T-helper 17 cell (primary cell): ENCODE measurements at regions not wholly inside any gene's neighbourhood (a gene's known extent, or its start where the extent isn't known, plus 50 kb on each side); places are given as distances from the start of the nearest gene placed in this dataset.

ENCODE experiments used
- ATAC-seq: fragments of 150-1000 bp; cut with Tn5 transposase; 2 replicates; pipeline ENCODE4 v1.10.0; 2021; ENCODE audit warnings: mild to moderate bottlenecking, moderate library complexity
- DNase-seq, 3 donors: peaks; one replicate each; pipeline versions ENCODE4 v3.0.0 to v3.0.0-alpha.2; 2020 to 2021
- H3K9me3 ChIP-seq: one replicate; pipeline ENCODE4 v1.7.0; 2013; ENCODE audit warnings: low read length, mild to moderate bottlenecking; ENCODE audit not compliant: control insufficient read depth, poor library complexity, severe bottlenecking
- H3K27ac Mint-ChIP-seq: one replicate; pipeline ENCODE4 v1.8.0; 2022; ENCODE audit warnings: mild to moderate bottlenecking, moderate library complexity, mixed read lengths
- H3K27me3 Mint-ChIP-seq: one replicate; pipeline ENCODE4 v1.8.0; 2022; ENCODE audit warnings: mixed read lengths
- H3K36me3 Mint-ChIP-seq: one replicate; pipeline ENCODE4 v1.8.0; 2022; ENCODE audit warnings: low read depth, mixed read lengths
- H3K4me1 Mint-ChIP-seq: one replicate; pipeline ENCODE4 v1.8.0; 2022; ENCODE audit warnings: mild to moderate bottlenecking, mixed read lengths
- H3K4me3 Mint-ChIP-seq: one replicate; pipeline ENCODE4 v1.8.0; 2022; ENCODE audit warnings: mild to moderate bottlenecking, moderate library complexity, mixed read lengths

DNA sequence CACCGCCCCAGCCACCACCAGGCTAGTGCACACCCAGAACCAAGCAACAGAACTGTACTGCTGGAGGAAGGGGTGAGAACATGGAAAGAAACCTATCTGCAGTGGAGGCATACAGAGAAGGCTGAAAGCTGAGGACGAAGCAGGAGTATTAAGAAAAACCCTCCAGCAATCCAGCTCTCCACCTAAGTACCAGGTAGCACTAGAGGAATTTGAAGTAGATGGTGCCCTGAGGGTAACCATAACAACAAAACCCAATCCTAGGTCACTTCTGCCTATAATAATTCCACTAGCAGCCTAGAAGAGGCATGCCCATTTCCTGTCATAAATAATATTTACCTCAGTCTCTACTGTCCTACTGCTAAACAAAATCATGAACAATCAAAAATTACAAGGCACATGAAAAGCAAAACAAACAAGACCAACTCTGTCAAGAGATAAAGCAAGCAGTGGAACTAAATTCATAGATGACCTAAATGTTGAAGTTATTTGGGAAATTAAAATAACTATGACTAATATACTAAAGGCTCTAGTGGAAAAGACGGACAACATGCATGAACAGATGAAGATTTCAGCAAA, 51.1 kb downstream of the HYCC1 start:
- DNase-seq = no peak
- Mint-ChIP-seq H3K4me3 (no peak overlapping the region), H3K36me3 (peaks cover 9% of the 10 kb centered on the region), H3K27me3 (no peaks in the 10 kb centered on the region), H3K27ac (no peak overlapping the region), H3K4me1 (peaks cover 2% of the 10 kb centered on the region)
- no peak for ATAC-seq
- H3K9me3 ChIP-seq = no peaks in the 10 kb centered on the region

DNA sequence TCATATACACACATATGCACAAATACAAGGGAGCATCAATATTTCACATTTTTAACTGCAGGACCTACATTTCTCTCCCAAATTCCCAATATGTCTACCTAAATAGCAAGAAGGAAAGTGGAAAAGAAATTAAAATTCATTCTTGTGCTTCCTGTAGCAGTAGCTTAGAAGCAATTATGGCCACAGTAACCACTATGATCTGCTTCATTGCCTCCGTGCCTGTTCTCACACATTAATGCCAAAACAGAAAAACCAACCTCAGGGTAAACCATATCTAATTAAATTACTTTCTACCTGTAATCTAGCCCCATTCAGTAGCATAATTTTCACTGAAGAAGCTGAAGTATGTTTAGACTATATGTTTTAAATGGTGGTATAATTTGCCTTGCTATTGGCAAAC, 55.2 kb downstream of the HYCC1 start:
- Mint-ChIP-seq H3K27me3 (no peaks in the 10 kb centered on the region), H3K4me3 (no peak overlapping the region), H3K27ac (no peak overlapping the region), H3K4me1 (no peaks in the 10 kb centered on the region), H3K36me3 (peaks cover 9% of the 10 kb centered on the region)
- H3K9me3 ChIP-seq = no peaks in the 10 kb centered on the region
- ATAC-seq (no peak), DNase-seq (no peak)

DNA sequence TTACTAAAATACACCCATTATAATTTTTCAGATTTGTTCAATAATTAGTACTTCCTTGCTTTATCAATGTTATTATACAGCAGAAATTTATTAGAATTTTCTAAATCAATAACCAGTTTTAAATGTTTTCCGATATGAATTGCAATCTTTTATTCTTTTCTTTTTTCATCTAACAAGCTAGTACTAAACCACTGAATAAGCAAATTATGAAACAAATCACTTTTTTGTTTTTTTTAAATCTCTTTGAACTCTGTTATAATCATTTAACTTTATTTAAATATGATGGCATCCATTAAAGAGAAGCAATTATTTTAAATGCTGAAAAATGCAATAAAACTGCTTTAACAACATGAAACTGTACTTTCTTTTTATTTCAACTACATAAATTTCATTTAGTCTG, 59.7 kb downstream of the HYCC1 start:
- Mint-ChIP-seq H3K4me3 (no peak overlapping the region), H3K27me3 (no peaks in the 10 kb centered on the region), H3K36me3 (peaks cover 3% of the 10 kb centered on the region), H3K27ac (no peak overlapping the region), H3K4me1 (peaks cover 2% of the 10 kb centered on the region)
- no peaks in the 10 kb centered on the region for H3K9me3 ChIP-seq
- ATAC-seq (no peak), DNase-seq (no peak)

DNA sequence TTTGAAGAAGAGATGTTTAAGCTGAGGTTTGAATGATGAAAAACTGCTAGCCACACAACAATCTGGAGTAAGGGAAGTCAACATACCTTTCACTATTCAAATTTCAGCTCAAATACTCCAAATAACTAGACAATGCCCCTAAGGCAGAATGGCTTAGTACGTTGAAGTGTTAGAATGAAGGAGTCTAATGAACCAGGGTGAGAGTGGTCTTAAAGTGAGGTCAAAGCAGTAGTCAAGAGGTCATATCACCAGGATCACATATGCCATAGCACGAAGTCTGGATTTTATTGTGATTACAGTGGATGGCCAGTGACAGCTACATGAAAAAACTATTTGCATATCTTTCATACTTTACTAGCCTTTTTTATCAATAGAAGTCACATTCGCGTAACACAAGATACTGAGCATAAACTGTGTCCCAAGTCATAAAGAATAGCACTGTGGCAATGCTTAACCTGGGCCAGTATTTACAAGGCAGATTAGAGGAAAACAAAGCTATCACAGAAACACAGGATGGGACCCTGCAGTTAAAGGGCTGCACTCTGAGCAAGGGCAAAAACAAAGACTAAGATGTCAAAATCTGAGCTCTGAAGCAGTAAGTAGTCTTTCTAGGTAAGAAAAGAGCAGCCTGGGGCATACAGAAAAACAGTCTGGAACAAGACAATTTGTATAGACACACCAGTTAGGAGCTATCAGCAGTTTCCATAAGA, 61.5 kb downstream of the HYCC1 start:
- peaks cover 2% of the 10 kb centered on the region for H3K36me3 Mint-ChIP-seq
- H3K27ac Mint-ChIP-seq = no peak overlapping the region
- H3K4me1 Mint-ChIP-seq = peaks cover 2% of the 10 kb centered on the region

DNA sequence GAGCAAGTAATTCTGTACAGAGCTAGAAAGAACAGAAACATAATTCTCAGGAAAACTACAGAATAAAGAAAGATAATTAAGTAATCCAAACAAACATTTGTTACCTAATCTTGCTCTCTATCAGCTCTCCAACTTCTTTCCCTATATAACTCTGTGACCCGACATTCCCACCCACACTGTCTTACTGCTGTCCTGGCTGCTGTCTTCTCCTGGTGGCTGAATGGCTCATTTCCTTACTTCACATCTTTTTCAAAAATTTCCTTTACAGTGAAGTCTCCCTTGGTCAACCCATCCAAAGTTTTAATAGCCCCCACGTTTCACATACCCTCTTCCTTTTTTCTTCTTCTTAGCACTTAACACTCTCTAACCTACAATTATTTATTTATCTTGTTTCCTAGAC, 64.0 kb downstream of the HYCC1 start:
- DNase-seq (no peak), ATAC-seq (no peak)
- Mint-ChIP-seq H3K4me3 (no peak overlapping the region), H3K36me3 (peaks cover 7% of the 10 kb centered on the region), H3K27ac (no peak overlapping the region), H3K4me1 (peaks cover 2% of the 10 kb centered on the region), H3K27me3 (no peaks in the 10 kb centered on the region)
- no peaks in the 10 kb centered on the region for H3K9me3 ChIP-seq

More for the DNA sequence above, 61.5 kb downstream of the HYCC1 start:
- ATAC-seq = no peak
- Mint-ChIP-seq H3K27me3 (no peaks in the 10 kb centered on the region), H3K4me3 (no peak overlapping the region)
- no peak for DNase-seq
- no peaks in the 10 kb centered on the region for H3K9me3 ChIP-seq

DNA sequence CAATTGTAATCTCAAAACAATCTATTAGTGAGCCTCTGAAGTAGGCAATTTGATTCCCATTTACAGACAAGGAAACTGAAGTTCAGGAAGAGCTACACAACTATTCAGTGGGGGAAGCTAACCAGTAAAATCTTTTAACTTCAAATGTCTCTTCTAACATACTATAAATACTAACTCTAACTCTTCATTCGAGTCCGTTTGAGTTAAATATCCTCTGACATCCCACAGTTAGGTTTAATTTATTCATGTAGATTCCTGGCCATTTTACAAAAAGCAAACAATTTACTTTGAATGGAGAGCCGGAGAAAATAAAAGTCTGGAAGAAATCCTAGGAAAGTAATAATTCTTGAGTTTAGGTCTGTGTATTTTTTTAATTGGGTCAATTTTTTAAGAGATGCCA, 64.7 kb downstream of the HYCC1 start:
- H3K27ac Mint-ChIP-seq = no peak overlapping the region
- ATAC-seq = no peak
- peaks cover 2% of the 10 kb centered on the region for H3K4me1 Mint-ChIP-seq

DNA sequence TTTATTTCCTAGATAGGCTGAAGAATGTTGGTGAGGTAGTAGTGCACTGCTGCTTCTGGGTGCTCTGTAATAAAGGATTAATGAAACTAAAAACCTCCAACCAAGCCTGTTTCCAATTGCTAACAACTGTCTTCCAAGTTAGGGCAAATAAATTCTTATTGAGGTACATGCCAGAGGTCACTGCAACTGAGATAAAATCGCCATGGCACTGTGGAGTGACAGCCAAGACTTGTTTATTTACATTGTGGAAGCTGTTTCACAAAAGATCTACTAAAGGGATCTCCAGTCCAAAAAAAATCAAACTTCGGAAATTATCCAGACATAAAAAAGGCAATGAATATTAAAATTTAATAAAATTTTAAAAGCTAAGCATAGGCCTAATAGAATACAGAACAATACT, 65.2 kb downstream of the HYCC1 start:
- Mint-ChIP-seq H3K4me1 (peaks cover 2% of the 10 kb centered on the region), H3K36me3 (peaks cover 7% of the 10 kb centered on the region), H3K27ac (no peak overlapping the region), H3K27me3 (no peaks in the 10 kb centered on the region), H3K4me3 (no peak overlapping the region)
- ATAC-seq = no peak
- DNase-seq = no peak
- no peaks in the 10 kb centered on the region for H3K9me3 ChIP-seq

More for the DNA sequence above, 64.7 kb downstream of the HYCC1 start:
- H3K4me3 Mint-ChIP-seq = no peak overlapping the region
- peaks cover 7% of the 10 kb centered on the region for H3K36me3 Mint-ChIP-seq
- no peak for DNase-seq
- no peaks in the 10 kb centered on the region for H3K9me3 ChIP-seq
- no peaks in the 10 kb centered on the region for H3K27me3 Mint-ChIP-seq

DNA sequence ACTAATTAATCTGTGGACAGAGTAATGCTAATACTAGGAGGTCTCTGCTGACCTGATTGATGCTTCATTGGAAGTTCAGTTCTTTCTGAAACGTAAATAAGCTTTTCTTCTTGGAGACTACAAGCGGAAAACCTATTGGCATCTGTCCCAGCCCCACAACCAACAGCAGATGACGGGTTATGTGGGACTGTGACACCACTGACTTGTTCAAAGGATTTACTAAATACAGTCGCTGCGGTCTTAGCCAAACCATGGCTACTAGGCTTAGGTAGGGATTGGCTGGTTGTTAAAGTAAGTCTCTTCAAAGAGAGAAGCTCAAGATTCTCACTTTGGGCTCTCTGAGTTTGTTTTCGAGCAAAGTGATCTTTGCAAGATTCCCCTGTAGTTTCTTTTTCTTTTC, 68.3 kb downstream of the HYCC1 start:
- Mint-ChIP-seq H3K36me3 (peaks cover 6% of the 10 kb centered on the region), H3K27me3 (no peaks in the 10 kb centered on the region), H3K4me1 (no peaks in the 10 kb centered on the region), H3K27ac (no peak overlapping the region), H3K4me3 (no peak overlapping the region)
- no peak for ATAC-seq
- DNase-seq = no peak
- no peaks in the 10 kb centered on the region for H3K9me3 ChIP-seq

DNA sequence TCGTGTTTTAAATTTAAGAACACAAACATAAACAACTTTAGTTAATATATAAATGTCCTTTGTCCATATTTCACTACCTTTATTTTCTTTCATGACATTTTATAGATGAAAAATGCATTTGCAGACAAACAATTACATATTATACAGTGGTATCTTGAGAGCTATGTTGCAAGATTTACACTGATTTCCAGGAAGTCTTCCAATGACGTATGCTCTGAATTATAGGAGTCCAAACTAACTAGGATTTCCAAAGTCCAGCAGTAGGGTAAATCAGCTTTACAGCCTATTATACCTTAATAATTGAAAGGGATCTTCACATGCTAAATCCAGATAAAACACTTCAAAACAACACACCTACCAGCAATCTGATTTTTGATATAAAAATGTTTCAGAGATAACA, 69.4 kb downstream of the HYCC1 start:
- Mint-ChIP-seq H3K4me3 (no peak overlapping the region), H3K36me3 (peaks cover 6% of the 10 kb centered on the region), H3K27ac (no peak overlapping the region), H3K4me1 (no peaks in the 10 kb centered on the region), H3K27me3 (no peaks in the 10 kb centered on the region)
- ATAC-seq (no peak), DNase-seq (no peak)
- no peaks in the 10 kb centered on the region for H3K9me3 ChIP-seq

DNA sequence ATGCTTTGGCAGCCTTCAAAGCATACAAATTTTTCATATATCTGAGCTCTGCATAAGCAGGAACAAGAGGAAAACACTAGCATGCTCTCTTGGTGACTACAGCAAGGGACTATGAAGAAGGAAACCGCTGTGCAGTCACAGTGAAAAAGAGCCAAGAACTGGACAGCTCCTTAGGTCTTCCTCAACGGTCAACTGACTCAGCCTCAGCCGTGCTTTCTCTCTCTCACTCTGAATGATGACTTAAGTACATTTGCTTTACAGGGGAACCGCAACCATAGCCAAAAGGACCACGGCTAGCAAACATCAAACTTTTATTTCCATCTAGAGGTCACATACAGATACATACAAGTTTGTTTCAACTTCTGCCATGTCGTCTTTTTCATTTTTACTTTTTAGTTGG, 69.9 kb downstream of the HYCC1 start:
- ATAC-seq (no peak), DNase-seq (no peak)
- Mint-ChIP-seq H3K4me3 (no peak overlapping the region), H3K4me1 (no peaks in the 10 kb centered on the region), H3K27ac (no peak overlapping the region), H3K27me3 (no peaks in the 10 kb centered on the region), H3K36me3 (peaks cover 6% of the 10 kb centered on the region)
- no peaks in the 10 kb centered on the region for H3K9me3 ChIP-seq

DNA sequence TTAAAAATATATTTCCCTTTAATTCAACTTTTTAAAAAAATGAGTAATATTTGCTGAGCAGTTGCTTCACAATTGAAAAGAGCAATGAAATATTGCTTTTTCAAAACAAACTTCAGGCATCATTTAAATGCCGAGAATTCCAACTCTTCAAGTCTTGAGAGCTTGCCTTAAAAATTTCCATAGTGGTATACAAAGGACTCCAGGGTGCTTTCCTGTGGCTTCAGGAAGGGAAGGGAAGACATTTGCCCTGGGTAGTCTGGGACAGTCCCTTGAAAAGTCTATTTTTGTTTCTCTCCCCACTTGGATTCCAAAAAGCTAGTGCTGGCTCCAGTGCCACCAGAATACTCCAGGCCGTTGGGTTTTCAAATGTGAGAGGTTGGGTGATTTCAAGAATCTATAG, 71.7 kb downstream of the HYCC1 start:
- no peak overlapping the region for H3K27ac Mint-ChIP-seq
- no peaks in the 10 kb centered on the region for H3K4me1 Mint-ChIP-seq

DNA sequence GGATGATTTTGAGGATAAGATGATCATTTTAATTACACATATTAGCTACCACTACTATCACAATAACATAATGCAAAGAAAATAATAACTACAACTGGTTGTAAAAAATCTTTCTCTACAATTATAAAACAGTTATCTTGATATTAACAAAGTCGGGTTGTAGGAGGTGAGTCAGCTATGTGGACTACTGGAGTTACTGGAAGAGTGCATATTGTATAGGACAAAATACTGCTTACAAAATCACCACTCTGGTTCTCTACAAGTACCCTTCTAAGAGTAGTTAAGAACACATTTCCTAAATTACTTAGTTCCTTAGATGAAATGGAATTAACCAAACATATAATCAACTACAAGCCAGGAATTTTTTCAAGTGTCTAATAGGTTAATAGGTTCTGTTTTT, 74.1 kb downstream of the HYCC1 start:
- Mint-ChIP-seq H3K27ac (no peak overlapping the region), H3K4me3 (no peak overlapping the region), H3K4me1 (no peaks in the 10 kb centered on the region), H3K27me3 (no peaks in the 10 kb centered on the region), H3K36me3 (no peaks in the 10 kb centered on the region)
- H3K9me3 ChIP-seq = no peaks in the 10 kb centered on the region
- DNase-seq (no peak), ATAC-seq (no peak)

More for the DNA sequence above, 71.7 kb downstream of the HYCC1 start:
- no peak overlapping the region for H3K4me3 Mint-ChIP-seq
- no peaks in the 10 kb centered on the region for H3K27me3 Mint-ChIP-seq
- H3K9me3 ChIP-seq = no peaks in the 10 kb centered on the region
- H3K36me3 Mint-ChIP-seq = peaks cover 6% of the 10 kb centered on the region
- DNase-seq = no peak
- ATAC-seq = no peak

DNA sequence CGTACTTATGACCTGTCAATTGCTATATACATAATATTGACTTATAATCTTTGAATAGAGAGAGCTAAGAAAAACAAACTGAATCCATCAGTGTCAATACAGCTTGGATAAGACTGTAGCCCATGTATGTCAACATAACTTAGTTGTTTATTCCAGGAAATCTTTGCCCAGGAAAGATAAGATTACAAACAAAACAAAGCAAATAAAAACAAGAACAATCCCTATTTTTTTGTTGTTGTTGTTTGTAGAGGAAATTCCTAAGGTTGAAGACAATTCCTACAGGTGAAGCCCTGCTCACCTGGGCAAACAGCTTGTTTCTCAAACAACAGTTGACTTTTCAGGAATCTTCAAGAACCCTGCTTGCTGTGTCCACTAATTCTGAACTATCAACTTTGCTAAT, 76.0 kb downstream of the HYCC1 start:
- H3K36me3 Mint-ChIP-seq = no peaks in the 10 kb centered on the region
- no peak overlapping the region for H3K27ac Mint-ChIP-seq
- DNase-seq (no peak), ATAC-seq (no peak)
- H3K4me1 Mint-ChIP-seq = no peaks in the 10 kb centered on the region
- H3K27me3 Mint-ChIP-seq = no peaks in the 10 kb centered on the region
- H3K9me3 ChIP-seq = no peaks in the 10 kb centered on the region
- H3K4me3 Mint-ChIP-seq = no peak overlapping the region

DNA sequence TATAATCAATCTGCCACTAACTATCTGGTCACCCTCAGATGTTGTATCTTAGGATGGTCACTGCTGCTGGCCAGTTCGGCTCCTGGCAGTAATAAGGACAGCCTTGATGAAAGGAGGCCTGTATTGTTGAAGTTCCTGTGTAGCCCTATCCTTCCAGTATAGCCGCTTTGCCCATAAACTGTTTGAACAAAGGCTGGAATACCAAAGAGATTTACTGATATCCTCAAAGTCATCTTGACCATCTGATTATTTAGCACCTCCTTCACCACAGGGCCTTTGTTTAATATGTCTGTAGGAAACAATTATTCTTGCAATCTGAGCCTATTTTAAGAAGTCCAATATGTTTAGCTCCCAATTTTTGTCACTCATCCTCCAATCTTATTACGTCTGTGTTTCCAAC, 77.7 kb downstream of the HYCC1 start:
- DNase-seq = no peak
- Mint-ChIP-seq H3K27me3 (no peaks in the 10 kb centered on the region), H3K4me1 (no peaks in the 10 kb centered on the region), H3K27ac (no peak overlapping the region), H3K36me3 (no peaks in the 10 kb centered on the region), H3K4me3 (no peak overlapping the region)
- no peak for ATAC-seq
- no peaks in the 10 kb centered on the region for H3K9me3 ChIP-seq
